ENCODE measurements at regions not wholly inside any gene's neighbourhood (a gene's known extent, or its start where the extent isn't known, plus 50 kb on each side); places are given as distances from the start of the nearest gene placed in this dataset.

DNA sequence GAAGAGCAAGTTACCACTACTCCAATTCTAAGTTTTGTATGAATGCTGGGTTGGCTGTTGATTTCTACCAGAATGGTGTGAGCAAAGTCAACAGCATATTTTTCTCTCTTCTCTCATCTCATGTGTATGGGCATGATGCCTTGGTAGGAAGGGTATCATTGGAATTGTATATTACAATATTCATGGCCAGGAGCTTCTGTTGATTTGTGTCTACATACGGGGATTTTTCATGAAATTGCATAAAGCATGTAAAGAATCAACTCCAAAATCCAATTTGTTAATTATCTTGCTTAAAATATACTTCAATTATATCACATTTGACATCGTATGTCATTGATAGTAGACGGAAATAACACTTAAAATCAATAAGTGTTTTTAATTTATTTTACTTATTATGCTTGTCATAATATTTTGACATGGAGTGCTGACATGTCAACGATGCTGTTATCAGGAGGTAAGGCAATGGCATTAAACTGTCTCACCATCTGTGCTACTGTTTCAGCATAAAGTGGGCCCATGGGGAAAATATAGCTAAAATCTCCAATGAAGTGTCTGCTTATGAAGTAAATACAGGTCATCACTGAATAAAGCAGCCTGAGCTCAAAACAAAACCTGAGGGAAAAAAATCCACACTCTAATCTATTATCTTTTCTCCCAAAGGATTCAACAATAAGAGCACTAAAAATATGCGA, 142.2 kb upstream of the NBPF11 start:
- TF ChIP-seq, protein P1, sequence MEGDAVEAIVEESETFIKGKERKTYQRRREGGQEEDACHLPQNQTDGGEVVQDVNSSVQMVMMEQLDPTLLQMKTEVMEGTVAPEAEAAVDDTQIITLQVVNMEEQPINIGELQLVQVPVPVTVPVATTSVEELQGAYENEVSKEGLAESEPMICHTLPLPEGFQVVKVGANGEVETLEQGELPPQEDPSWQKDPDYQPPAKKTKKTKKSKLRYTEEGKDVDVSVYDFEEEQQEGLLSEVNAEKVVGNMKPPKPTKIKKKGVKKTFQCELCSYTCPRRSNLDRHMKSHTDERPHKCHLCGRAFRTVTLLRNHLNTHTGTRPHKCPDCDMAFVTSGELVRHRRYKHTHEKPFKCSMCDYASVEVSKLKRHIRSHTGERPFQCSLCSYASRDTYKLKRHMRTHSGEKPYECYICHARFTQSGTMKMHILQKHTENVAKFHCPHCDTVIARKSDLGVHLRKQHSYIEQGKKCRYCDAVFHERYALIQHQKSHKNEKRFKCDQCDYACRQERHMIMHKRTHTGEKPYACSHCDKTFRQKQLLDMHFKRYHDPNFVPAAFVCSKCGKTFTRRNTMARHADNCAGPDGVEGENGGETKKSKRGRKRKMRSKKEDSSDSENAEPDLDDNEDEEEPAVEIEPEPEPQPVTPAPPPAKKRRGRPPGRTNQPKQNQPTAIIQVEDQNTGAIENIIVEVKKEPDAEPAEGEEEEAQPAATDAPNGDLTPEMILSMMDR (IDR thresholded peaks at IDR 0.05), result no peak

DNA sequence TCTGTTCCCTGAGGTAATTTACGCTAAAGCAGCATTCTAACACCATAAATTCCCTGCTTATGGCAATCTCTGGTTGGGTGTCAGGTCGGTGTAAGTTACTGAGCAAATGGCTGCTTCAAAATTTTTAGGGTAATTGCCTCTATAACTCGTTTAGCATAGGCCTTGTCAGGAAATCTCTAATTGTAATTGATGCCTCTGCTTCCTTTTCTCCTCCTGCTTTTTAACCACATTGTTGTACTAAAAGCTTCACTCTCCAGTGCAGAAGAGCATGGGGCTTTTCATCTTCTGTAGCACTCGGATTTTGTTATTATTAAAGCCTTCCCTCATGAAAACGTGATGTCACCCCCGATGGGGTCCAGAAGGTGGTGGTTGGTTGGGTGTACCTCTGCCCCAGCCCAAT, 141.6 kb upstream of the NBPF11 start:
- TF ChIP-seq, protein P1 (IDR thresholded peaks at IDR 0.05), result no peak

DNA sequence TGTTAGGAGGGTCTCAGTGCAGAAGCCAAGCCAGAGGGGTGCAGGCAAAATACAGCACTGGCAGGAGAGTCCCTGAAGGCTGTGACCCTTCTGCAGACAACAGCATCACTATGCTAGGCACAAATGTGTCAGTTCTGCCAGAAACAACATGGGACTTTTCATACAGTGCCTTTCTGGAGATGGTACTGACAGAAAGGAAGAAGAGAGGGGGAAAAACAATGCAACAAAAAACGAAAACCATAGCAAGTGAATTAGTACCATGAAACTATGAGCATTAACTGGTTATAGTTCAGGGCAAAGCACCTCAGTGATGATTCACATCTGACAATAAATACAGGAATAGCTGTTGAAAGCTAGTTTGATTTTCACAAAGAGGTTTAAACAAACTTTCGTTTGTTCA, 140.8 kb upstream of the NBPF11 start:
- TF ChIP-seq, protein P1 (IDR thresholded peaks at IDR 0.05), result no peak

DNA sequence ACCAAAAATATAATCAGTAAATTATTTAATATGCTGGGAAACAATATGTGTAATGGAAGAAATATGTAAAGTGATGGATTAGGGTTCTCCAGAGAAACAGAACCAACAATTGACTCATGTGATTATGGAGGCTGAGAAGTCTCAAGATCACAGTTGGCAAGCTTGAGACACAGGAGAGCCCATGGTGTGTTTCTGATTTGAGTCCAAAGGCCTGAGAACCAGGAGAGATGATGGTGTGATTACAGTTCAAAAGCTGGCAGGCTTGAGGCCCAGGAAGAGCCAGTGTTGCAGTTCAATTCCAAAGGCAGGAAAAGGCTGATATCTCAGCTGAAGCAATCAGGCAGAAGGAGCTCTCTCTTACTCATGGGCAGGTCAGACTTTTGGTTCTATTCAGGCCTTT, 138.8 kb upstream of the NBPF11 start:
- TF ChIP-seq, protein P1 (IDR thresholded peaks at IDR 0.05), result no peak

DNA sequence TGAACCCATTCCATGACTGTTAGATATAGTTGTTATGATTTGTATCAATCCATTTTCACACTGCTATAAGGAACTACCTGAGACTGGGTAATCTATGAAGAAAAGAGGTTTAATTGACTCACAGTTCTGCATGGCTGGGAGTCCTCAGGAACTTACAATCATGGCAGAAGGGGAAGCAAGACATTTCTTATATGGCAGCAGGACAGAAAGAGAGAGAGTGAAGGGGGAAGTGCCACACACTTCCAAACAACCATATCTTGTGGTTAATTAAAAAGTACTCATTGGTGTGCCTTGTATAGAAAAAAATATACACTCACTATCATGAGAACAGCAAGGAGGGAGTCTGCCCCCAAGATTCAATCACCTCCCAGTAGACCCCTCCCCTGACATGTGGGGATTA, 137.6 kb upstream of the NBPF11 start:
- TF ChIP-seq, protein P1 (IDR thresholded peaks at IDR 0.05), result no peak

DNA sequence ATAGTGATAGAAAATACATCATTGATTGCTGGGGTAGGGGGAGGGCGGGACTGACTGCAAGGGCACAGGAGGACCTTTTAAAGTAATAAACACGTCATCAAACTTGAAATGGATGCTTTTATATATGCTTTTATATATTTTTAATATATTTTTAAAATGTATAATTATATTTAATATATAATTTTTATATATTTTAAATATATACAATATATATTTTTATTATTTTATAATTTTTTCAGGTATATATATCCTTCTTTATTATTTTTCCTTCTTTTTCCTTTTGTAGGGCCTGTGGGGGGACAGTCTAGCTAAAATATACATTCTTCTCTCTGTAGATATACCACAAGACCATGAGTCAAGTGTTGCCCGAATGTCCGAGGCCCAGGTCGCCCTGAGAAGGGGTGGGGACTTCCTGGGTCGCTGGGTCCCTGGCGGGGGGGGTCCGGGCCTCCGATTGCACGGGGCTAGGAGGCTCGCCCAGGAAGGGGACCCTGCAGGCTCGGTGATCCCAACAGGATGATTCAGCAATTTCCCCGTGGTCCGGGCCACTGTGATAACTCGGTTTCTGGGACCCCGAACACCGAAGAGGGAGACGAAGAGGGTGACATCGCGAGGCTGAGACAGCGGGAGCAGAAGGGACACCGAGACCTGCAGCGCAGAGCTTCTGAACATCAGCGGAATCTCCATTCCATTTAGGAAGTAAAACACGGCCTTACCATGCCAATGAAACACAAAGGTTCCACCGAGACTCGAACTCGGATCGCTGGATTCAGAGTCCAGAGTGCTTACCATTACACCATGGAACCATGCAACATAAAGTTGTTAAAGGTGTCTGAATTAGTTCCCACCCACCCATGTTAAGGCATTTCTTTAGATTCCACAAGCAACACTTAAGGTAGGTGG, 112.5 kb upstream of the NBPF11 start:
- TF ChIP-seq, protein P1 (IDR thresholded peaks at IDR 0.05), result no peak

DNA sequence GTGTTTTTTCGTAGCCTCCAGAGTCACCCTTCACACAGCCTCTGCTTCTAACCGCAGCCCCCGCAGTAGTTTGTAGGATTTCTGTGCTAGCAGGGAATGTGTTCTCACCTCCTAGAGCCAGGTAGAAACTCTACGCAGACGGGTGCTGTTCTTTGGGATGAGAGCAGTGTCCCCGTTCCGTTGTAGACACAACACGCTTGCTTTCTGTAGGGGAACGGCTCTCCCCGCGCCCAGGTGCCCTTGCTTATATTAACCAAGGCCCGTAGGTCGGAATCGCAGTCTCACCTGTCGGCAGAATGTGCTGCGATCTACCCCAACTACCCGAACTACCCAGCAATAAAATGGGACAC, 111.8 kb upstream of the NBPF11 start:
- TF ChIP-seq, protein P1 (IDR thresholded peaks at IDR 0.05), result no peak

Measured in LNCAP (cell line).